HCT116 (cell line): ENCODE measurements at regions not wholly inside any gene's neighbourhood (a gene's known extent, or its start where the extent isn't known, plus 50 kb on each side); places are given as distances from the start of the nearest gene placed in this dataset.

Source experiments
- ATF3 ChIP-seq: IDR thresholded peaks from 2 replicates; pipeline ENCODE4 v1.6.1; 2012
- EZH2phosphoT487 ChIP-seq: fragments of 200-600 bp; IDR thresholded peaks from 2 replicates; pipeline ENCODE4 v1.6.1; 2018; ENCODE audit warnings: antibody characterized with exemption, borderline replicate concordance
- POLR2A ChIP-seq: IDR thresholded peaks from 2 replicates; pipeline ENCODE4 v1.7.0; 2011; ENCODE audit warnings: borderline replicate concordance; ENCODE audit not compliant: insufficient read depth, insufficient read length; ENCODE audit errors: extremely low read depth
- TCF7L2 ChIP-seq: IDR thresholded peaks from 2 replicates; pipeline ENCODE4 v1.7.0; 2011; ENCODE audit warnings: borderline replicate concordance, inconsistent platforms; ENCODE audit not compliant: insufficient read depth, insufficient read length; ENCODE audit errors: extremely low read depth
- TF ChIP-seq, protein P1 (sequence below): IDR thresholded peaks from 2 replicates; pipeline ENCODE4 v1.6.1; 2012; ENCODE audit warnings: low read depth
- TF ChIP-seq, protein P2 (sequence below): IDR thresholded peaks from 2 replicates; pipeline ENCODE4 v1.6.1; 2012
- TF ChIP-seq, protein P3 (sequence below), 3 experiments: fragments of 200-600 bp in 1 of 3; sonication (generic) in 1 of 3; IDR thresholded peaks in 2 of 3; conservative IDR thresholded peaks in 1 of 3; 2 replicates each; pipeline ENCODE4 v1.5.1; 2012 to 2017; ENCODE audit warnings: low read depth in 2 of 3, low read length in 2 of 3, antibody characterized with exemption in 1 of 3, borderline replicate concordance in 1 of 3, control low read depth in 1 of 3, mild to moderate bottlenecking in 1 of 3, mixed read lengths in 1 of 3, mixed run types in 1 of 3, moderate library complexity in 1 of 3; ENCODE audit not compliant: insufficient read depth in 1 of 3

GRCh38 chr11:130732476-130732875 is 183.8 kb downstream of the SNX19 start:
- TF ChIP-seq EZH2phosphoT487: no peak
- TF ChIP-seq, protein P1, sequence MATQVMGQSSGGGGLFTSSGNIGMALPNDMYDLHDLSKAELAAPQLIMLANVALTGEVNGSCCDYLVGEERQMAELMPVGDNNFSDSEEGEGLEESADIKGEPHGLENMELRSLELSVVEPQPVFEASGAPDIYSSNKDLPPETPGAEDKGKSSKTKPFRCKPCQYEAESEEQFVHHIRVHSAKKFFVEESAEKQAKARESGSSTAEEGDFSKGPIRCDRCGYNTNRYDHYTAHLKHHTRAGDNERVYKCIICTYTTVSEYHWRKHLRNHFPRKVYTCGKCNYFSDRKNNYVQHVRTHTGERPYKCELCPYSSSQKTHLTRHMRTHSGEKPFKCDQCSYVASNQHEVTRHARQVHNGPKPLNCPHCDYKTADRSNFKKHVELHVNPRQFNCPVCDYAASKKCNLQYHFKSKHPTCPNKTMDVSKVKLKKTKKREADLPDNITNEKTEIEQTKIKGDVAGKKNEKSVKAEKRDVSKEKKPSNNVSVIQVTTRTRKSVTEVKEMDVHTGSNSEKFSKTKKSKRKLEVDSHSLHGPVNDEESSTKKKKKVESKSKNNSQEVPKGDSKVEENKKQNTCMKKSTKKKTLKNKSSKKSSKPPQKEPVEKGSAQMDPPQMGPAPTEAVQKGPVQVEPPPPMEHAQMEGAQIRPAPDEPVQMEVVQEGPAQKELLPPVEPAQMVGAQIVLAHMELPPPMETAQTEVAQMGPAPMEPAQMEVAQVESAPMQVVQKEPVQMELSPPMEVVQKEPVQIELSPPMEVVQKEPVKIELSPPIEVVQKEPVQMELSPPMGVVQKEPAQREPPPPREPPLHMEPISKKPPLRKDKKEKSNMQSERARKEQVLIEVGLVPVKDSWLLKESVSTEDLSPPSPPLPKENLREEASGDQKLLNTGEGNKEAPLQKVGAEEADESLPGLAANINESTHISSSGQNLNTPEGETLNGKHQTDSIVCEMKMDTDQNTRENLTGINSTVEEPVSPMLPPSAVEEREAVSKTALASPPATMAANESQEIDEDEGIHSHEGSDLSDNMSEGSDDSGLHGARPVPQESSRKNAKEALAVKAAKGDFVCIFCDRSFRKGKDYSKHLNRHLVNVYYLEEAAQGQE: no peak
- TF ChIP-seq, protein P2, sequence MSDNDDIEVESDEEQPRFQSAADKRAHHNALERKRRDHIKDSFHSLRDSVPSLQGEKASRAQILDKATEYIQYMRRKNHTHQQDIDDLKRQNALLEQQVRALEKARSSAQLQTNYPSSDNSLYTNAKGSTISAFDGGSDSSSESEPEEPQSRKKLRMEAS: no peak
- no peak for TF ChIP-seq ATF3
- TF ChIP-seq, protein P3, sequence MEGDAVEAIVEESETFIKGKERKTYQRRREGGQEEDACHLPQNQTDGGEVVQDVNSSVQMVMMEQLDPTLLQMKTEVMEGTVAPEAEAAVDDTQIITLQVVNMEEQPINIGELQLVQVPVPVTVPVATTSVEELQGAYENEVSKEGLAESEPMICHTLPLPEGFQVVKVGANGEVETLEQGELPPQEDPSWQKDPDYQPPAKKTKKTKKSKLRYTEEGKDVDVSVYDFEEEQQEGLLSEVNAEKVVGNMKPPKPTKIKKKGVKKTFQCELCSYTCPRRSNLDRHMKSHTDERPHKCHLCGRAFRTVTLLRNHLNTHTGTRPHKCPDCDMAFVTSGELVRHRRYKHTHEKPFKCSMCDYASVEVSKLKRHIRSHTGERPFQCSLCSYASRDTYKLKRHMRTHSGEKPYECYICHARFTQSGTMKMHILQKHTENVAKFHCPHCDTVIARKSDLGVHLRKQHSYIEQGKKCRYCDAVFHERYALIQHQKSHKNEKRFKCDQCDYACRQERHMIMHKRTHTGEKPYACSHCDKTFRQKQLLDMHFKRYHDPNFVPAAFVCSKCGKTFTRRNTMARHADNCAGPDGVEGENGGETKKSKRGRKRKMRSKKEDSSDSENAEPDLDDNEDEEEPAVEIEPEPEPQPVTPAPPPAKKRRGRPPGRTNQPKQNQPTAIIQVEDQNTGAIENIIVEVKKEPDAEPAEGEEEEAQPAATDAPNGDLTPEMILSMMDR (IDR thresholded peaks at IDR 0.05 in 2 of 3, conservative IDR thresholded peaks at IDR 0.05 in 1 of 3; ENCODE audit: borderline replicate concordance in 1 of 3, insufficient read depth in 1 of 3, low read depth in 2 of 3, low read length in 2 of 3): no peak
- no peak for TF ChIP-seq TCF7L2
- no peak for TF ChIP-seq POLR2A
